Loucy (cell line): ENCODE measurements at regions not wholly inside any gene's neighbourhood (a gene's known extent, or its start where the extent isn't known, plus 50 kb on each side); places are given as distances from the start of the nearest gene placed in this dataset.

Source experiments
- EZH2phosphoT487 ChIP-seq: fragments of 200-600 bp; IDR thresholded peaks from 2 replicates; pipeline ENCODE4 v1.6.1; 2018; ENCODE audit warnings: antibody characterized with exemption, mild to moderate bottlenecking, moderate library complexity, borderline replicate concordance
- TF ChIP-seq, protein P1 (sequence below): fragments of 200-600 bp; sonication (generic); conservative IDR thresholded peaks from 2 replicates; pipeline ENCODE4 v1.5.1; 2014; ENCODE audit warnings: mild to moderate bottlenecking, antibody characterized with exemption, low read length

DNA sequence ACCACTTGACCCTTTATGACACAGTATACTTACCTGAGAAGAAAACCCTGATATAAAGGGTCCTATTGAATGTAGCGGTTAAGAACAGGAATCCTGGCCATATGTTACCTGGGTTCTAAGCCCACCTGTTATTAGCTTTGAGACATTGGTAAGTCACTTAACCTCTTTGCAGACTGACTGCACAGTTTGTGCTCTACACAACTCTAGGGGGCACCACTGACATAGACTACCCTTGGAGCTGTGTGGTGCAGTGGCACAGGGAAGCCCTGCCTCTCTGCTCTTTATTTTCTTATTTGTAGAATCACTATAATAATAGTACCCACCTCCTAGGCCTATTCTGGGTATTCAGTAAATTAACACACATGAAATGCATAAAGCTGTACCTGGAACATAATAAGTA is 165.6 kb downstream of the C1orf94 start:
- TF ChIP-seq, protein P1, sequence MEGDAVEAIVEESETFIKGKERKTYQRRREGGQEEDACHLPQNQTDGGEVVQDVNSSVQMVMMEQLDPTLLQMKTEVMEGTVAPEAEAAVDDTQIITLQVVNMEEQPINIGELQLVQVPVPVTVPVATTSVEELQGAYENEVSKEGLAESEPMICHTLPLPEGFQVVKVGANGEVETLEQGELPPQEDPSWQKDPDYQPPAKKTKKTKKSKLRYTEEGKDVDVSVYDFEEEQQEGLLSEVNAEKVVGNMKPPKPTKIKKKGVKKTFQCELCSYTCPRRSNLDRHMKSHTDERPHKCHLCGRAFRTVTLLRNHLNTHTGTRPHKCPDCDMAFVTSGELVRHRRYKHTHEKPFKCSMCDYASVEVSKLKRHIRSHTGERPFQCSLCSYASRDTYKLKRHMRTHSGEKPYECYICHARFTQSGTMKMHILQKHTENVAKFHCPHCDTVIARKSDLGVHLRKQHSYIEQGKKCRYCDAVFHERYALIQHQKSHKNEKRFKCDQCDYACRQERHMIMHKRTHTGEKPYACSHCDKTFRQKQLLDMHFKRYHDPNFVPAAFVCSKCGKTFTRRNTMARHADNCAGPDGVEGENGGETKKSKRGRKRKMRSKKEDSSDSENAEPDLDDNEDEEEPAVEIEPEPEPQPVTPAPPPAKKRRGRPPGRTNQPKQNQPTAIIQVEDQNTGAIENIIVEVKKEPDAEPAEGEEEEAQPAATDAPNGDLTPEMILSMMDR = no peak
- no peak for TF ChIP-seq EZH2phosphoT487
